DND-41 (cell line): ENCODE measurements at regions not wholly inside any gene's neighbourhood (a gene's known extent, or its start where the extent isn't known, plus 50 kb on each side); places are given as distances from the start of the nearest gene placed in this dataset.

ENCODE experiments used
- ATAC-seq: fragments of 200-7000 bp; cut with Tn5 transposase; 3 replicates; pipeline ENCODE4 v1.9.1; 2021; ENCODE audit warnings: low read depth; ENCODE audit not compliant: insufficient read depth
- DNase-seq: peaks from one replicate; pipeline ENCODE4 v3.0.0-alpha.2; 2020
- H2AFZ ChIP-seq: 2 replicates; pipeline ENCODE4 v1.6.0; 2012; ENCODE audit warnings: low read depth, low read length
- H3K27ac ChIP-seq: 2 replicates; pipeline ENCODE4 v1.5.1; 2012; ENCODE audit warnings: low read length, inconsistent platforms
- H3K27me3 ChIP-seq: fragments of 200-600 bp; sonication (generic); 2 replicates; pipeline ENCODE4 v1.6.0; 2012; ENCODE audit warnings: low read length, mild to moderate bottlenecking, inconsistent platforms; ENCODE audit not compliant: insufficient read depth, poor library complexity
- H3K36me3 ChIP-seq: 2 replicates; pipeline ENCODE4 v1.5.1; 2012; ENCODE audit warnings: low read length, inconsistent platforms; ENCODE audit not compliant: insufficient read depth
- H3K4me1 ChIP-seq: 2 replicates; pipeline ENCODE4 v1.5.1; 2012; ENCODE audit warnings: mild to moderate bottlenecking, low read length; ENCODE audit not compliant: insufficient read depth
- H3K4me2 ChIP-seq: 2 replicates; pipeline ENCODE4 v1.6.0; 2012; ENCODE audit warnings: mild to moderate bottlenecking, moderate library complexity, low read length, inconsistent platforms; ENCODE audit not compliant: insufficient read depth
- H3K4me3 ChIP-seq, 2 experiments: fragments of 200-600 bp in 1 of 2; shearing (Covaris generic) in 1 of 2; 2 replicates each; pipeline ENCODE4 v1.5.1; 2012 to 2016; ENCODE audit warnings: inconsistent platforms in 2 of 2, low read length in 2 of 2, mild to moderate bottlenecking in 2 of 2, low read depth in 1 of 2, moderate library complexity in 1 of 2
- H3K79me2 ChIP-seq: 2 replicates; pipeline ENCODE4 v1.6.0; 2012; ENCODE audit warnings: low read length, inconsistent platforms; ENCODE audit not compliant: insufficient read depth
- H3K9ac ChIP-seq: 2 replicates; pipeline ENCODE4 v1.6.0; 2012; ENCODE audit warnings: low read depth, mild to moderate bottlenecking, inconsistent platforms, low read length, moderate library complexity
- H3K9me3 ChIP-seq: 2 replicates; pipeline ENCODE4 v1.5.1; 2012; ENCODE audit warnings: low read length, moderate library complexity, mild to moderate bottlenecking, inconsistent platforms; ENCODE audit not compliant: insufficient read depth, severe bottlenecking
- H4K20me1 ChIP-seq: 2 replicates; pipeline ENCODE4 v1.6.0; 2012; ENCODE audit warnings: low read length; ENCODE audit not compliant: insufficient read depth
- CTCF ChIP-seq: IDR thresholded peaks from 2 replicates; pipeline ENCODE4 v1.5.1; 2012; ENCODE audit warnings: borderline replicate concordance, low read length, moderate library complexity, mild to moderate bottlenecking; ENCODE audit not compliant: poor library complexity, severe bottlenecking; ENCODE audit errors: extremely low read depth
- EZH2 ChIP-seq: IDR thresholded peaks from 3 replicates; pipeline ENCODE4 v1.6.1; 2012; ENCODE audit warnings: borderline replicate concordance, low read depth, mild to moderate bottlenecking, moderate library complexity, low read length, inconsistent platforms; ENCODE audit not compliant: severe bottlenecking

DNA sequence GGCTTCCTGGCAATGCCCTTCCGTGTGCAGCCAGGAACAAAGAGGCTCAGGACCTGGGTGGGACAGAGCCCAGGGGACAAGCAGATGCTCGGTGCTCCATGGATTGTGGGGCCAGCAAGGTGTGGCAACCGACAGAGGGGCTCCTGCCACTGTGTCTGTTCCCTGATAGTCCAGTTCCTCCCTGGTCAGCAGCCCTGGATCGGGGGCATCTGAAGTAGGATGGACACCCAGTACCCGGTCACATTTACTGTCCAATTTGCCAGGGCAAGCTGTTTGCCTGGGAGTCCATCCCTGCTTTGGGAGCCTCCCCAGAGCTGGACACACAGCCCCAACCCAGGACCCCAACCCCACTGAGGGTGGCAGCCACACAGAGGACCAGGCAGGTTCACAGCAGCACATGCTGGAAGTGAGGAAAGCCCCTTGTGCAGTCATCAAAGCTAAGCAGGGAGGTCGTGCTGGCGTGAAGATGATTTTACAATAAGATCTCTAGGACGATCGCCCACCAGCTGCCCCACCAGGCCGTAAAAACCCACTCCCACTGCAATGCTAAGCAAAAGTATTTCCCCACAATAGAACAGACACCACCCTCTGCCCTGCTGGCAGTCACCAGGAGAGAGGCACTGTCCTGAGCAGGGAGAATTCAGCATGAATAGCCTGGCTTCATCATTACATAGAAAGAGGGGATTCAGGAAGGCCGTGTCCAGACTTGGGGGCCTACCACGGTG, 141.7 kb downstream of the NDUFA10 start:
- H3K27me3 ChIP-seq: no peaks in the 10 kb centered on the region
- TF ChIP-seq CTCF (no peak), EZH2 (no peak)
- H3K9me3 ChIP-seq: peaks cover 25% of the 10 kb centered on the region
- no peak overlapping the region for H2AFZ ChIP-seq
- no peak overlapping the region for H3K4me2 ChIP-seq
- peak; percentile 2 for DNase-seq
- peak overlapping the region; percentile 3; the same call in 1 of the 2 replicates for H3K27ac ChIP-seq
- H3K9ac ChIP-seq: no peak overlapping the region
- H3K79me2 ChIP-seq: no peaks in the 10 kb centered on the region
- H3K36me3 ChIP-seq: peaks cover 5% of the 10 kb centered on the region; the same call in 1 of the 2 replicates
- peaks cover 22% of the 10 kb centered on the region for H3K4me1 ChIP-seq
- no peak for ATAC-seq
- H4K20me1 ChIP-seq: no peaks in the 10 kb centered on the region
- no peak overlapping the region for H3K4me3 ChIP-seq

DNA sequence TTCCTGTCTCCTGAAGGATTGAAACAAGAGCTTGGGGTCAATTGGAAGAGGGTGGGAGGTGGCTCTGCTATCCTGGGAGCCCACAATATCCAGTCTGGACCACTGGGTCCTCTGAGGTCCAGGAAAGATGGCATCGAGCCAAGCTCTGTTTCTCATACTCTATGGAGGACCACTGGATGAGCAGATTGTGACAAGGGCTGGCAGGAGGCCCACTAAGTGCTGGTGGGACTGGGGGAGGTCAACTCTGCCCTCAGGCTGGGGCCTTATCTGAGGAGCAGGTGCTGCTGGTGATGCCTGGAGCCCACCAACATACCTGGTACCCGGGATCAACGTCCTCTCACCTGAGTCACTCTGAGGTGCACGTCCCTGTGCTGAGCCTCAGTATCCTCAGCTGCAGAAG, 142.4 kb downstream of the NDUFA10 start:
- Histone ChIP-seq H3K9me3 (peaks cover 25% of the 10 kb centered on the region), H3K27ac (peak overlapping the region; percentile 13; the same call in 1 of the 2 replicates), H4K20me1 (no peaks in the 10 kb centered on the region), H3K4me1 (peaks cover 28% of the 10 kb centered on the region), H3K36me3 (peaks cover 5% of the 10 kb centered on the region; the same call in 1 of the 2 replicates), H3K79me2 (no peaks in the 10 kb centered on the region), H3K9ac (no peak overlapping the region), H3K4me2 (no peak overlapping the region), H3K27me3 (no peaks in the 10 kb centered on the region), H3K4me3 (no peak overlapping the region), H2AFZ (no peak overlapping the region)
- no peak for ATAC-seq
- TF ChIP-seq EZH2: no peak
- DNase-seq: peak; percentile 3

DNA sequence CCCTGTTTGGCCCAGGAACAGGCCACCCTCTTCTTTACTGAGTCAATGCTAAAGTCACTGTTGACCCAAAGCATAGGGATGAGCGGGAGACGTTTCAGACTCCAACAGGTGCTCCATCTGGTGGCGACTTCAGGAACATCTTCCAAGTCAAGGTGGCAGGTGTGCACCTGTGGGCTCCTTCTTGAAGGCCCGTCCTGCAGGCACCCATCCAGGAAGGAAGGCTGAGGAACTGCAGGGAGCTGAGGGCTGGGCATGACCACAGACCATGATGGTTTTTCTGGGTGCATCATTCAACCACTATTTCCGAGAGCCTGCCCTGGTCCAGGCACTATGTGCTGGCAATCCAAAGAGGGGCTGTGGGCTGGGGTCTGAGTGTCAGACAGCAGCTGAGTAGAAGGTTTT, 142.8 kb downstream of the NDUFA10 start:
- Histone ChIP-seq H3K79me2 (no peaks in the 10 kb centered on the region), H3K4me3 (no peak overlapping the region), H3K4me1 (peaks cover 28% of the 10 kb centered on the region), H3K36me3 (peaks cover 5% of the 10 kb centered on the region; the same call in 1 of the 2 replicates), H3K27ac (peak overlapping the region; percentile 13), H3K9me3 (peaks cover 25% of the 10 kb centered on the region), H3K9ac (no peak overlapping the region), H3K27me3 (no peaks in the 10 kb centered on the region), H2AFZ (no peak overlapping the region), H4K20me1 (no peaks in the 10 kb centered on the region), H3K4me2 (no peak overlapping the region)
- peak; percentile 61 for DNase-seq
- no peak for TF ChIP-seq EZH2
- peak; percentile 78 for TF ChIP-seq CTCF
- peak; percentile 69 for ATAC-seq

GRCh38 chr2:239881561-239882320, 143.4 kb downstream of the NDUFA10 start:
- Histone ChIP-seq H4K20me1 (no peaks in the 10 kb centered on the region), H3K9me3 (peaks cover 25% of the 10 kb centered on the region), H3K36me3 (peaks cover 5% of the 10 kb centered on the region; the same call in 1 of the 2 replicates), H3K79me2 (no peaks in the 10 kb centered on the region), H3K4me3 (no peak overlapping the region), H3K4me1 (peaks cover 28% of the 10 kb centered on the region), H3K27ac (peak overlapping the region; percentile 31), H3K27me3 (no peaks in the 10 kb centered on the region), H3K4me2 (no peak overlapping the region), H2AFZ (no peak overlapping the region), H3K9ac (no peak overlapping the region)
- DNase-seq (no peak), ATAC-seq (no peak; the same call in 1 of the 3 replicates)
- TF ChIP-seq EZH2 (no peak), CTCF (no peak)
